ENCODE measurements at regions not wholly inside any gene's neighbourhood (a gene's known extent, or its start where the extent isn't known, plus 50 kb on each side); places are given as distances from the start of the nearest gene placed in this dataset.
A peak's percentile ranks its signal among the peaks of the same experiment; 100 is the strongest.

DNA sequence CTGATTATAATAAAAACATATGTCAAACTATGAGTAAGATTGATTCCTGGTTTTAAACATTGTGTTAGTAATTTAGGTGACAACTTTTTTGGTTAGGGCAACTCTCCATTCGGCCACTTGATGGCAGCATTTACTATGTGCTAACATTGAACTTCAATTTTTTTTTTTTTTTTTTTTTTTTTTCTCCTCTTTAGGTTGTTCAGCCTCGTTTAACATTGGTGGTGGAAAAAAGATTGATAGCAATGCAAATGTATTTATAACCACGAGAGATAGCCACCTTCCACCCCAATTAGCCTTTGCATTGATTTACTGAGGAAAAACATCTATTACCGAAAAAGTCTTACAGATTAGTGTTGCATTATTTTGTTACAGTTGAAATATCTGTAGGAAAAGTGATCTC lies 159.1 kb downstream of the CSNK1G3 start:
- Histone ChIP-seq H3K4me2 (ENCODE audit: insufficient read depth in 1 of 2, low read depth in 2 of 2, low read length in 2 of 2) (no peak overlapping the region), H2BK20ac (ENCODE audit: low read length) (no peak overlapping the region), H4K91ac (replicated peaks; ENCODE audit: insufficient read length, low read length) (no peak overlapping the region), H4K20me1 (replicated peaks in 1 of 2; ENCODE audit: control insufficient read depth in 1 of 2, insufficient read depth in 2 of 2, low read length in 2 of 2) (no peaks in the 10 kb centered on the region), H3K4me3 (ENCODE audit: extremely low read depth in 1 of 4, insufficient read depth in 2 of 4, low read depth in 3 of 4, low read length in 4 of 4) (no peak overlapping the region), H3K79me2 (ENCODE audit: control insufficient read depth in 1 of 2, insufficient read depth in 2 of 2, low read length in 2 of 2) (no peaks in the 10 kb centered on the region), H2BK12ac (ENCODE audit: low read depth, low read length) (no peak overlapping the region), H4K8ac (ENCODE audit: extremely low read depth, insufficient read depth, low read length) (no peak overlapping the region), H4K5ac (ENCODE audit: insufficient read length, low read depth, low read length) (no peak overlapping the region), H3K27me3 (replicated peaks in 1 of 4; ENCODE audit: control insufficient read depth in 3 of 4, extremely low read depth in 1 of 4, insufficient read depth in 3 of 4, low read length in 3 of 4) (no peaks in the 10 kb centered on the region), H3K36me3 (ENCODE audit: control insufficient read depth in 2 of 4, insufficient read depth in 4 of 4, low read length in 3 of 4) (no peaks in the 10 kb centered on the region), H3K18ac (ENCODE audit: extremely low read depth, low read length) (no peak overlapping the region), H2BK5ac (ENCODE audit: low read depth, low read length) (no peak overlapping the region), H3K4ac (replicated peaks; ENCODE audit: insufficient read length, low read depth, low read length) (no peak overlapping the region), H3K4me1 (replicated peaks in 1 of 4; ENCODE audit: control insufficient read depth in 3 of 4, insufficient read depth in 4 of 4, low read length in 3 of 4) (peaks cover 0 to 9% (median 6%) of the 10 kb centered on the region in 4 experiments; a peak in 4 of 7 replicates), H3K9ac (replicated peaks in 1 of 4; ENCODE audit: extremely low read depth in 1 of 4, low read depth in 3 of 4, low read length in 3 of 4) (no peak overlapping the region), H2BK120ac (replicated peaks; ENCODE audit: low read depth, low read length) (no peak overlapping the region), H3K23ac (ENCODE audit: insufficient read length) (no peak overlapping the region), H3K9me3 (ENCODE audit: insufficient read depth in 2 of 2, low read depth in 1 of 2, low read length in 1 of 2) (no peaks in the 10 kb centered on the region), H3K79me1 (ENCODE audit: low read depth, low read length) (no peaks in the 10 kb centered on the region), H2AFZ (ENCODE audit: low read length) (no peak overlapping the region), H3K27ac (ENCODE audit: low read depth, low read length) (no peak overlapping the region), H2AK5ac (ENCODE audit: low read depth, low read length) (no peak overlapping the region), H3K23me2 (ENCODE audit: low read depth, low read length) (no peaks in the 10 kb centered on the region), H2BK15ac (ENCODE audit: low read length) (no peak overlapping the region), H3K14ac (ENCODE audit: insufficient read length) (no peak overlapping the region), H3K56ac (replicated peaks; ENCODE audit: insufficient read length, low read depth, low read length) (no peak overlapping the region)
- DNase-seq (ENCODE audit: low read depth in 1 of 2, low spot score in 2 of 2) (peak; percentile 9 to 70), FAIRE-seq (peak; percentile 60)
- TF ChIP-seq PHF8 (conservative IDR thresholded peaks at IDR 0.05; ENCODE audit: low read depth, low read length) (no peak), NRF1 (IDR thresholded peaks at IDR 0.05; ENCODE audit: low read depth, low read length) (no peak), RAD21 (IDR thresholded peaks at IDR 0.05 in 1 of 2, conservative IDR thresholded peaks at IDR 0.05 in 1 of 2; ENCODE audit: low read depth in 2 of 2, low read length in 2 of 2) (peak; percentile 90 to 92), SRF (IDR thresholded peaks at IDR 0.05; ENCODE audit: low read depth, low read length) (no peak)
- TF ChIP-seq, protein P1, sequence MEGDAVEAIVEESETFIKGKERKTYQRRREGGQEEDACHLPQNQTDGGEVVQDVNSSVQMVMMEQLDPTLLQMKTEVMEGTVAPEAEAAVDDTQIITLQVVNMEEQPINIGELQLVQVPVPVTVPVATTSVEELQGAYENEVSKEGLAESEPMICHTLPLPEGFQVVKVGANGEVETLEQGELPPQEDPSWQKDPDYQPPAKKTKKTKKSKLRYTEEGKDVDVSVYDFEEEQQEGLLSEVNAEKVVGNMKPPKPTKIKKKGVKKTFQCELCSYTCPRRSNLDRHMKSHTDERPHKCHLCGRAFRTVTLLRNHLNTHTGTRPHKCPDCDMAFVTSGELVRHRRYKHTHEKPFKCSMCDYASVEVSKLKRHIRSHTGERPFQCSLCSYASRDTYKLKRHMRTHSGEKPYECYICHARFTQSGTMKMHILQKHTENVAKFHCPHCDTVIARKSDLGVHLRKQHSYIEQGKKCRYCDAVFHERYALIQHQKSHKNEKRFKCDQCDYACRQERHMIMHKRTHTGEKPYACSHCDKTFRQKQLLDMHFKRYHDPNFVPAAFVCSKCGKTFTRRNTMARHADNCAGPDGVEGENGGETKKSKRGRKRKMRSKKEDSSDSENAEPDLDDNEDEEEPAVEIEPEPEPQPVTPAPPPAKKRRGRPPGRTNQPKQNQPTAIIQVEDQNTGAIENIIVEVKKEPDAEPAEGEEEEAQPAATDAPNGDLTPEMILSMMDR (IDR thresholded peaks at IDR 0.05; ENCODE audit: control extremely low read depth in 1 of 3, insufficient read depth in 1 of 3, low read depth in 1 of 3, low read length in 3 of 3): peak in 2 of 3 experiments; percentile 25 to 64; a peak in 2 of 4 replicates
- ChIA-PET CTCF (ENCODE audit: partially characterized antibody) (interaction anchor here (0.6 to 1.9 kb wide), 26 partner anchors 8 to 1843 kb away, joined by 3 to 6 read pairs (median 3); no protein-coding TSS in a partner anchor), POLR2A (ENCODE audit: partially characterized antibody) (no interaction called here)
- 9% methylated on average over 4 of the region's 4 CpGs; no CpG with 5 or more reads in 1 of the 2 experiments for WGBS, 2 experiments (ENCODE audit: extremely low coverage in 1 of 2, insufficient coverage in 1 of 2, insufficient read length in 1 of 2, insufficient replicate concordance in 2 of 2, low coverage in 1 of 2, low lambda C conversion rate in 2 of 2, missing lambda C conversion rate in 1 of 2)

Data from H1 (cell line).